GM18909 (cell line): ENCODE measurements at regions not wholly inside any gene's neighbourhood (a gene's known extent, or its start where the extent isn't known, plus 50 kb on each side); places are given as distances from the start of the nearest gene placed in this dataset.

ENCODE experiments used
- ATAC-seq: cut with Tn5 transposase; IDR thresholded peaks from one replicate; pipeline ENCODE4 v1.9.1; 2021; ENCODE audit warnings: mild to moderate bottlenecking; ENCODE audit not compliant: unreplicated experiment, poor library complexity

DNA sequence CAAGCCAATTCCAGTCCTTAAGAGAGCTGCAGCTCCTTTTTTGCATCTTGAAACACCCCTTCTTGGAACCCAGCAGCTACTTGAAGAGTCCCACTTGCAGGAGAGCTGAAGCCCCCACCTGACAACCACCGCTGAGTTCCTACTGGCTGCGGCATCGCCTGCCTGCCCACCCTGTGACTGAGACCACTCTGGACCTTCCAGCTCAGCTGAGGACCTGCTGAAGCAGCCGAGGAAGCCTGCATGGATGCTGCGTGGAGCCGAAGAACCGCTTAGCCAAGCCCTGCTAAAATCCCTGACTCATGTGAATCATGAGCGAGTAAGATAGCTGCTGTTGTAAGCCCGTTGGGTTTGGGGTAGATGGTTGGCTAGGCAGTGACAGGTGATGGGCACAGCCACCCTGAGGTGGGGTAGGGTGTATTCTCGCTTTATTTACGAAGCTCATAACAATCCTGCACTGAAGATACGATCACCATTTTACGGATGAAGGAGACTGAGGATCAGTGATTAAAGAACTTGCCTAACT is 78.4 kb downstream of the INHBB start:
- ATAC-seq = no peak

GRCh38 chr2:120425014-120425413 is 79.1 kb downstream of the INHBB start:
- ATAC-seq = no peak

DNA sequence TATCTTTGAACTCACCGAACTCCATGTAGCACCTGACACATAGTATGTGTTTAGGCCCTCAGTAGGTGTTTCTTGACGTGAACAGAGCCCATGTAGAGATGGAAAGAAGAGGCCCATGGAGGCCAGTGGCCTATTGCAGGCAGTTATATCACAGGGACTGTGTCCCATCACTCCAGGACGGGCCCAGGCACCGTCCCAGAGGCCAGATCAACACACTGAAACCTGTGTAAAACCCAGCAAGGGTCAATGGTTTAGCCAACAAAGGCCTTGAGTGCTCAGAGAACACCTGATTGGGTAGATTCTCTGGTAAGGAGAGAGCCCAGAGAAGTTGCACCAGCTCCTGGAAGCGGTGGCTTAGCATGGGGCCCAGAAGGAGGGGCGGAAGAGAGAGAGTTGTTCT is 82.8 kb downstream of the INHBB start:
- ATAC-seq = no peak

GRCh38 chr2:120429586-120430500 is 83.9 kb downstream of the INHBB start:
- ATAC-seq = no peak

- no peak for ATAC-seq
Measured at GRCh38 chr2:120430501-120430830, 84.5 kb downstream of the INHBB start.

DNA sequence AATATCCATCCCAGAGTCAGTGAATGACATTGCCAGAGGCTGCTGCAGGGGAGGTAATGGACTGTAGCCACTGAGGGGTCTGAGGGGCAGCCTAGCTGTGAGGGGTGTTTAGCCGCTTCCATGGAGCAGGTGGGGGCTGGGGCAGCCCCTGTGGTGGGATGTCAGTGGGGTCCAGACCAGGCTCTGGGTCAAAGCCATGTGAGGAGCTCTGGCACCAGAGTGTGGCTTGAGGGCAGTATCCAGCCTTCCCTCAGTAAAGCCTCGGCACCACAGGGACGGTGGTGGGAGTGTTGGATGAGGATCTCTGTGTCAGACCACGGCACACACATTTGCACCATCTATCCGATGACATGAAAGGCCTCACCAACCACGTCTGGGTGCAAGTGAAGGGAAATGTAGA is 85.0 kb downstream of the INHBB start:
- no peak for ATAC-seq

DNA sequence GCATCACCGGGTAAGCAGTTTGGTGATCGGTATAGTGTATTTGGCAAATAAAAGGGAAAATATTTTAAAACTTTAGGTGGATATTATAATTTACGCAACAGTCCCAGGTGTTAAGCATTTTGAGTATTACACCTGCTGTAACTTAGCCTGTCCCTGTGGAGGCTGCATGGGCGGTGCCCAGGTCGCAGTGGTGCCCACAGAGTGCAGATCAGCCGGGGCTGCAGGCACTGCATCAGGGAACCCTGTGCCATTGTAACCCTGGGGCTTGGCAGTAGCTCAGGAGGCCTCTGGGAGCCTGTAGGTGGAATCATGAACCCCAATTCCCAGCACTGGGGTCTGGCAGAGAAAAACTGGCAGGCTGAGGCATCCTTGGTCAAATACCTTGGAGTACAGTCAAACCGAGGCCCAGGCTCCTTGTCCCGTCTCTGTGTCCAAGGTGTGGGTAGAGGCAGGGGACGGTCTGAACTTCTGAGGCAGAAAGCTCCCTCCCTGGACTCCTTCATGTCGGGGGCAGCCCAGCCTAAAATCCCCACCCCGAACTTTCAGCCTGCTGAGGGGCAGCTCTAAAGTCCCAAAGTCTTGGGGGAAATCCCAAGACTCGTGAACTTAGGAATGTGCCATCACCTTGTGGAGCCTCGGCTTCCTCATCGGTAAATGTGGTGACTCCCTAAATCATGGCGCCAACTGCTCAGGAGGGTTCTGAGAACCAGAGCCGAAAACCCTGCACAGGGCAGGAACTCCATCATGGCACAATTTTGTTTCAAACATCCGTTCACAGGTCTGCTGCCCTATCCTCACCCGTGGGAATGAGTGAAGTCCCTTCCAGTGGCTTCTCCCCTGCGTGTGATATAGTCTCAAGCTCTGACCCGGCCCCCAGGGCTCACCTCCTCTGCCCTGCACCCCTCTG is 85.7 kb downstream of the INHBB start:
- ATAC-seq = no peak

DNA sequence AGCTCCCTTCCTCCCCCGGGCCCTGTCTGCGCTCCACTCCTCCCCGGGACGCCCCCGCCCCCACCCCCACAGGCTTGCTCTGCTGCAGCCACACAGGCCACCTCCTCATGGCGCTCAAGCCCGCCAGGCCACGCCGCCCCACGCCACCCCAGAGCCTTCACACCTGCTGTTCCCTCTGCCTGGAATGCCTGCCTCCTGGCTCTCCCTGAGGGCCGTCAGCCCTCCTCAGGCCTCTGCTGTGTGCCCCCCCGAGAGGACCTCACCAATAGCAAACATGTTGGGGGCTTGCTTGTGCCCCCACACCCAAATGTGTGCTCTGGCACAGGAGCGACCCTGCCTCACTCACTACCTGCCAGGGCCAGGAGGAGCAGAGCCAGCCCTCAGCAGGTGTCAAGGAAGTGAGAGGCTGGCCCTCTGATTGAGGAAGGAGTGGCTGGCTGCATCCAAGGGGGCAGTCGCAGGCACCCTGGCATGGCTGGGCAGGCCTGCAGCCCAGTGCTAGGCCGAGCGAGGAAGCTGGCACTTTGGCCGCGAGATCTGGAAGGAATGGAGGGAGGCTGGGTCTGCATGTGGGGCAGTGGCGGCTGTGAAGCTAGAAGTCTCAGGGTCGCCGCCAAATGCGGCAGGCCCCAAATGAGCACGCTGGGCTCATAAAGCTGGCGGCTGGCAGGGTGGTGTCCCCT is 86.5 kb downstream of the INHBB start:
- no peak for ATAC-seq

DNA sequence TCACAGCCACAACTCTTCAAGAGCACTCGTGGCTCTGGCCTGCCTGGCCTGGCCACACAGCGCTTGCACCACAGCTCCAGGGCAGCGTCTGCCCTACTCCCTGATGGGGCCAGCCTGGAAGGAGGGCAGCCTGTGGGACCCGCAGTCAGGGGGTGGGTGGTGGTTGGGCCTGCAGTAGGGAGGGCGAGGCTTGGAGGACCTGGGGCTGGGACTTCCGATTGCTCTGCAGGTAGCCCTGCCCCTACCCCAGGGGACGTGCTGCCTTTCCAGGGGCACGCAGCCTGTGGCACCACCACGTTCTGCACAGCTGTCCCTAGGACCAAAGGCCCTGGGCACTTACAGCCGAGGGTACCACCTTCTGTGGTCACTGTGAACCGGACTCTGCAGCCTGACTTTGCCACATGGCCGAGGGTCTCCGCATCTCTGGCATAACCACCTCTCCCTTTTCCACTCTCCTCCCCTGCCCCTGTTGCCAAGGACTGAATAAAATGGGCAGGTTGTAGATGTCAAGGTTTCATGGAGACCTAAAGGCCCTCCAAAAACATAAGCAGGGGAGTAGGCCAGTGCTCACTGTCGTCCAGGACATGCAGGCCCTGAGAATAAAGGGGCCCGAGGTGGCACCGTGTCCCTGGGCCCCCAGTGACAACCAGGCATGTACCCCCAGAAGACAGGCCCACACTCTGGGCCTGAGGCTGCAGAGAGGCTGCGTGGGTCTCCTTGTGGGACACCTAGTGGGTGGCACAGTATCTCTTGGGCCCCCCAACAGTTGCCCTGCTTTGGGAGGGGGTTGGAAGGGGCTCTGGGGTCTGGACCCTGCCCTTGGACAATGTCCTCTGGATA is 87.3 kb downstream of the INHBB start:
- ATAC-seq = no peak

DNA sequence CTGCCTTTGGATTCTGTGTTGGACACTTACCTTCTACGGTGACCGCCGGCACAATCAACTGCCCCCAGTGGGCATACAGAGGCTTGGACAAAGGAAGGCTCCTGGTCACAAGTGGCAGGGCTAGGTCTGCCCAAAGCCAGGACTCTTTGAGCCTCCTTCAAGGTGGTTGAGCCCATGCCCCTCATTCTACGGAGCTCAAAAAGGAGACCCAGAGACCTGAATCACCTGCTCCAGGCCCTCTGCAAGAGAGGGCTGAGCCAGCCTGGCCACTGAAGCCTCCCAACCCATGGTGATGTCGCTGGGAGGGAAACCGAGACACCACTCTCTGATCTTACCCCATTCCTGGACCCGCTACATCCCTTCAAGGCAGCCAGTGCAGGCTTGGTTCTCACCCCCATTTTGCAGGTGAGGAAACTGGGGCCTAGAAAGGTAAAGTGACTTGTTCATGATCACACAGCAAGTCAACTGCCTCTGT is 87.9 kb downstream of the INHBB start:
- no peak for ATAC-seq

- no peak for ATAC-seq
Measured at GRCh38 chr2:120434492-120435308, 88.8 kb downstream of the INHBB start.

DNA sequence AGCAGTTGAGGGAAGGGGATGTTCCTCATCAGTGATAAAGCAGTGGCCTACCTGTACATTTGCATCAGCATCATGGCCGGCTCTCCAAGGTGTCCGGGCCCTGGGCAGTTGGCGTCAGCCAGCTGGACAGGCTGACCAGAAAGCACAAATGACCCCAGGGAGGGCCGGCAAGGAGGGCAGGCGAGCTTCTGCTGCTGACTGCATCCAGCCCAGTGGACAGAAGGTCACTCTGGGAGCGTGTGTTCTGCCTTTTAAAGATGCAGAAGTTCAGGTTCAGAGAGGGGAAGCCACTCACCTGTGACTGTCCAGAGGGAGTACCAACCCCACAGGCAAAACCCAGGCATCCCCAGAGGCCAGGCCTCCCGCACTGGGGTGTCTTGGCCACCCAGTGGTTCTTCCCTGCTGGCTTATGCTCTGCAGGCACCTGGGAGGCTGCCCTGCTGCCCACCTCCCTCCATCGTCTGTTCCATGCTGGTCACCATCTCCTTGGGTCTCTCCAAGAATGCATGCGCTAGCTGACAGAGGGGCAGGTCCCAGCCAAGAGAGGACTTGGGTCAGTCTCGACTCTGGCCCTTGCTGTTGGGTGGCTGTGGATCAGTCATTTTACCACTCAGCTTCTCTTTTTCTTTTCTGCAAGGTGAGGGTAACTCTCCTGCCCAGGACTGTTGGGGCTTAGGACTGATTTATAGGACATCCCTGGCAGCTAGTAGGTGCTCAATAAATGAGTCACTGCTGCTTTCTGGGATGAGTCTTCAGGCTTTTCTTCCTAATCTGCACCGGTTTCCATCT is 89.9 kb downstream of the INHBB start:
- ATAC-seq = no peak

- no peak for ATAC-seq
Measured at GRCh38 chr2:120436460-120436739, 90.5 kb downstream of the INHBB start.

GRCh38 chr2:120436885-120437603 is 91.1 kb downstream of the INHBB start:
- no peak for ATAC-seq

GRCh38 chr2:120437604-120438000 is 91.7 kb downstream of the INHBB start:
- ATAC-seq = no peak

DNA sequence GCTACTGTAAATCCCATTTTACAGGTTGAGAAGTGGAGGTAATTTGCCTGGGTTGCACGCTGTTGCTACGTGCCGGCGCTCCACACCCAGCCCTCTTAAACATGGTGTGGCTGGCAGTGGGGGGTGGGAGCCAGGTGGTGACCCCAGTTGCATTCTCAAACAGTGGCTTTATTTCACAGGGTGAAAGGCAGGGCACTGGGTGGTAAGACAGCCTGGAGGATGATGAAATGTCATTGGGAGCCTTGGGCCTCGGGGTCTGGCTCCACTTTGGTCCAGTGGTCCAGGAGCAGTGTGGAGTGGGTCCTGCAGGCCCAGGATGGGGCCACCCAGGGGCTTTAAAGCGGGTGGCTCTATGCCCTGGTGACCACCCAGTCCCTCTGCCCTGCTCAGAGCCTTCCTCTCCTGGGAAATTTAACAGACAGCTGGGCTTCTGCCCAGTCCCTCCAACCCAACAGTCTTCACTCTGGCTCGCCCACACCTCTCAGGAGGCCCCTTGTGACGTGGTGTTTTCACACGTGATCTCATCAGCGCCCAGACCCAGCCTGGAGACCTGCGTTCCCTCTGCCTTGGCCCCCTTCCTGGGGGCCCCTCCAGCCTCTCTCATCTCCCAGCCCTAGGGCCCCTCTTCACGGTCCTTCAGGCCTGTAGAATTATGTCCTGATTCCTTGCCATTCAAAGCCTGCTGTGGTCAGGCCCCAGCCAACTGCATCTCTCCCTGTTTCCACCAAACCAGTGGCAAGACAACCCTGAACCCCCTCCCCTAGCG is 92.5 kb downstream of the INHBB start:
- ATAC-seq = no peak

GRCh38 chr2:120439067-120439368 is 93.1 kb downstream of the INHBB start:
- ATAC-seq = no peak
